HG03378 (cell line): ENCODE measurements at regions not wholly inside any gene's neighbourhood (a gene's known extent, or its start where the extent isn't known, plus 50 kb on each side); places are given as distances from the start of the nearest gene placed in this dataset.

Source experiments
- ATAC-seq: cut with Tn5 transposase; IDR thresholded peaks from one replicate; pipeline ENCODE4 v1.9.1; 2021; ENCODE audit warnings: mild to moderate bottlenecking, moderate library complexity; ENCODE audit not compliant: unreplicated experiment

GRCh38 chr9:89721176-89721700, 116.4 kb downstream of the GADD45G start:
- no peak for ATAC-seq

- no peak for ATAC-seq
Observed at GRCh38 chr9:89721971-89722530, 117.2 kb downstream of the GADD45G start.

GRCh38 chr9:89722712-89723111, 117.9 kb downstream of the GADD45G start:
- no peak for ATAC-seq

GRCh38 chr9:89723469-89724100, 118.8 kb downstream of the GADD45G start:
- ATAC-seq = no peak

GRCh38 chr9:89724659-89725058, 119.8 kb downstream of the GADD45G start:
- ATAC-seq = no peak

- no peak for ATAC-seq
Observed at GRCh38 chr9:89725271-89725670, 120.5 kb downstream of the GADD45G start.

- ATAC-seq = no peak
Observed at GRCh38 chr9:89729954-89730530, 125.2 kb downstream of the GADD45G start.

- no peak for ATAC-seq
Observed at GRCh38 chr9:89730715-89731114, 125.9 kb downstream of the GADD45G start.

GRCh38 chr9:89731262-89732182, 126.7 kb downstream of the GADD45G start:
- ATAC-seq = no peak

GRCh38 chr9:89732295-89732938, 127.6 kb downstream of the GADD45G start:
- no peak for ATAC-seq

- no peak for ATAC-seq
Observed at GRCh38 chr9:89732939-89733324, 128.1 kb downstream of the GADD45G start.

- ATAC-seq = no peak
Observed at GRCh38 chr9:89734600-89735041, 129.8 kb downstream of the GADD45G start.

GRCh38 chr9:89738137-89738932, 133.5 kb downstream of the GADD45G start:
- ATAC-seq = no peak

- ATAC-seq = no peak
Observed at GRCh38 chr9:89739511-89739910, 134.7 kb downstream of the GADD45G start.

- no peak for ATAC-seq
Observed at GRCh38 chr9:89739916-89740315, 135.1 kb downstream of the GADD45G start.

- ATAC-seq = peak; percentile 84
Observed at GRCh38 chr9:89740722-89741121, 135.9 kb downstream of the GADD45G start.

- ATAC-seq = no peak
Observed at GRCh38 chr9:89742660-89743059, 137.8 kb downstream of the GADD45G start.

- no peak for ATAC-seq
Observed at GRCh38 chr9:89743216-89743572, 138.4 kb downstream of the GADD45G start.

- no peak for ATAC-seq
Observed at GRCh38 chr9:89743573-89744254, 138.9 kb downstream of the GADD45G start.
